Right lobe of liver (tissue), 4 donors: ENCODE measurements at regions not wholly inside any gene's neighbourhood (a gene's known extent, or its start where the extent isn't known, plus 50 kb on each side); places are given as distances from the start of the nearest gene placed in this dataset.

Experiments used
- POLR2A ChIP-seq: fragments of 450-650 bp; IDR thresholded peaks from one replicate; pipeline ENCODE4 v1.6.1; 2017; ENCODE audit warnings: antibody characterized with exemption, mild to moderate bottlenecking
- TF ChIP-seq, protein P1 (sequence below), 4 donors: fragments of 200-600 bp in 3 of 4; fragments of 450-650 bp in 1 of 4; IDR thresholded peaks; one replicate each; pipeline versions ENCODE4 v1.5.1 to v1.8.0; 2016 to 2022; ENCODE audit warnings: antibody characterized with exemption in 4 of 4, mild to moderate bottlenecking in 2 of 4
- donor health status: DM: no; HTN: no; CAD: no.
- donor health status: DM: no; HTN: no; CAD: no.
- donor health status: DM: no; HTN: yes; CAD: no.

DNA sequence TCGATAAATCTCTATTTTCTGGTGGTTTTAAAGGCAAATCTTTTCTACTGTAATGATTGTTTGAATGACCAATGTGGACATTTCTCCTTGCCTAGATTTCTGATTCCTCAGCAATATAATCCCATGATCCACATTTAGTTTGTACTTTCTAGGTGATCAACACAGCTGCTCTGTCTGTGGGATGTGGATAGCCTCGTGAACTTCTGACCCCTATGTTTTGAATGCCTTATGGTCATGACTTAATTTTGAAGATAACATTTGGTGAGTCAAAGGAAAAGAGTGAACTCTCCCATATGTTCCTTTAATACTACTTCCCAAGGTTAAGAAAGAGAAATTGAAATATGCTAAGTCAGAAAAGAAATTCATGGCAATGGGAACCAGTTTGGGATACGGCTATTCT is 147.5 kb downstream of the CAVIN4 start:
- TF ChIP-seq POLR2A = no peak
- TF ChIP-seq, protein P1, sequence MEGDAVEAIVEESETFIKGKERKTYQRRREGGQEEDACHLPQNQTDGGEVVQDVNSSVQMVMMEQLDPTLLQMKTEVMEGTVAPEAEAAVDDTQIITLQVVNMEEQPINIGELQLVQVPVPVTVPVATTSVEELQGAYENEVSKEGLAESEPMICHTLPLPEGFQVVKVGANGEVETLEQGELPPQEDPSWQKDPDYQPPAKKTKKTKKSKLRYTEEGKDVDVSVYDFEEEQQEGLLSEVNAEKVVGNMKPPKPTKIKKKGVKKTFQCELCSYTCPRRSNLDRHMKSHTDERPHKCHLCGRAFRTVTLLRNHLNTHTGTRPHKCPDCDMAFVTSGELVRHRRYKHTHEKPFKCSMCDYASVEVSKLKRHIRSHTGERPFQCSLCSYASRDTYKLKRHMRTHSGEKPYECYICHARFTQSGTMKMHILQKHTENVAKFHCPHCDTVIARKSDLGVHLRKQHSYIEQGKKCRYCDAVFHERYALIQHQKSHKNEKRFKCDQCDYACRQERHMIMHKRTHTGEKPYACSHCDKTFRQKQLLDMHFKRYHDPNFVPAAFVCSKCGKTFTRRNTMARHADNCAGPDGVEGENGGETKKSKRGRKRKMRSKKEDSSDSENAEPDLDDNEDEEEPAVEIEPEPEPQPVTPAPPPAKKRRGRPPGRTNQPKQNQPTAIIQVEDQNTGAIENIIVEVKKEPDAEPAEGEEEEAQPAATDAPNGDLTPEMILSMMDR (IDR thresholded peaks at IDR 0.05) = no peak
